ENCODE measurements at regions not wholly inside any gene's neighbourhood (a gene's known extent, or its start where the extent isn't known, plus 50 kb on each side); places are given as distances from the start of the nearest gene placed in this dataset.

GRCh38 chr2:80874374-80874773 lies 569.8 kb upstream of the LRRTM1 start:
- H3K4me3 ChIP-seq (ENCODE audit: low read depth, low read length) = no peak overlapping the region
- no peak for TF ChIP-seq CTCF (IDR thresholded peaks at IDR 0.05; ENCODE audit: low read depth, low read length)

- no peak overlapping the region for H3K4me3 ChIP-seq (ENCODE audit: low read depth, low read length)
- no peak for TF ChIP-seq CTCF (IDR thresholded peaks at IDR 0.05; ENCODE audit: low read depth, low read length)
Measured at GRCh38 chr2:80869858-80870438, 565.4 kb upstream of the LRRTM1 start.

GRCh38 chr2:80863147-80863714 lies 558.7 kb upstream of the LRRTM1 start:
- H3K4me3 ChIP-seq (ENCODE audit: low read depth, low read length) = no peak overlapping the region
- TF ChIP-seq CTCF (IDR thresholded peaks at IDR 0.05; ENCODE audit: low read depth, low read length) = no peak

DNA sequence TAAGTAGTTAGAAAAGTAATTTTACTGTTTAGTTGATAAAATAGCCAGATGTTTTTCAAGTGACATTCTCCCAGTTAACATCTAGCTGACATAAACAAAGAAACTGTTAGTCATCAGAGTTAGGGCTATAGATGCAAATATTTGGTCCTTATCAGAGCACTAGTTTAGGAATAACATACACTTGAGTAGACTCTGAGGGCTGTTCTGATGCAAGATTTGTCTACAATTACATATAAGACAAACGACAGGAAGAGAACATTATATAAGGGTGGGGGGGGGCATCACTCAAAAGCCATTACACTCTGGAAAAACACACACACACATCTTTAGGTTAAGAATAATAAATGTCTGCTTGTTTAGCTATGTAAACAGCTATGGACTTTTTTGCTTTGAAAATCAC lies 554.4 kb upstream of the LRRTM1 start:
- no peak for TF ChIP-seq CTCF (IDR thresholded peaks at IDR 0.05; ENCODE audit: low read depth, low read length)
- no peak overlapping the region for H3K4me3 ChIP-seq (ENCODE audit: low read depth, low read length)

GRCh38 chr2:80856227-80856626 lies 551.7 kb upstream of the LRRTM1 start:
- no peak for TF ChIP-seq CTCF (IDR thresholded peaks at IDR 0.05; ENCODE audit: low read depth, low read length)
- H3K4me3 ChIP-seq (ENCODE audit: low read depth, low read length) = no peak overlapping the region

- TF ChIP-seq CTCF (IDR thresholded peaks at IDR 0.05; ENCODE audit: low read depth, low read length) = no peak
- no peak overlapping the region for H3K4me3 ChIP-seq (ENCODE audit: low read depth, low read length)
Measured at GRCh38 chr2:80854831-80855230, 550.3 kb upstream of the LRRTM1 start.

DNA sequence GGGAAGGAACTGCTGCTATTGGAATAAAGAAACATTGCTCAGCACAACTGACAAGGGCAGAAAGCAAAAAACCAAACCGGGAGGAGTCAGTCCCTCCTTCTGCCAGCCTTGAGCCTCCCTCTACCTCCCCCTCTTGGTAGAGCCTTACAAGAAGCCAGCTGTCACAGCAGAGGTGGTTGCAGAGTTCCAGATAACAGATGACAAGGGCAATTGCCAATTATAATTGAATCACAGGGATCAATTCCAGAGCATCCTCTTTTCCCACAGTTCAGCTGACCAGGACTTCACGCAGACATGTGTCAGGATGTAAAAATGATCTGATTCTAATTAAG lies 548.2 kb upstream of the LRRTM1 start:
- H3K4me3 ChIP-seq (ENCODE audit: low read depth, low read length) = no peak overlapping the region
- no peak for TF ChIP-seq CTCF (IDR thresholded peaks at IDR 0.05; ENCODE audit: low read depth, low read length)
